GM12875 (cell line): ENCODE measurements at regions not wholly inside any gene's neighbourhood (a gene's known extent, or its start where the extent isn't known, plus 50 kb on each side); places are given as distances from the start of the nearest gene placed in this dataset.

Experiments used
- H3K4me3 ChIP-seq: one replicate; pipeline ENCODE4 v1.5.1; 2011; ENCODE audit warnings: low read depth, low read length, control low read depth
- CTCF ChIP-seq: IDR thresholded peaks from 2 replicates; pipeline ENCODE4 v1.5.1; 2011; ENCODE audit warnings: low read depth, mild to moderate bottlenecking, control low read depth, inconsistent platforms, low read length, moderate library complexity, borderline replicate concordance; ENCODE audit not compliant: insufficient read depth

DNA sequence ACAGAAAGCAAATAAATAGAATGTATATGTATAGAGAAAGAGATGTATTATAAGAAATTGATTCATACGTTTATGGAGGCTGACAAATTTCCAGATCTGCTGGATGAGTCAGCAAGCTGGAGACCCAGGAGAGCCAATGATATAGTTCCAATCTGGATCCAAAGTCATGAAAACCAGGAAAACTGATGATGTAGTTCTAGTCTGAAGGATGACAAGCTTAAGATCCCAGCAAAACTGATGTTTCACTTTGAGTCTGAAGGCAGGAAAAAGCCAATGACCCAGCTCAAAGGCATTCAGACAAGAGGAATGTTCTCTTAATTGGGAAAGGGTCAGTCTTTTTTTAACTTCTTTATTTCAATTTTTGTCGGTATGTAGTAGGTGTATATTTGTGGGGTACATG lies 102.6 kb downstream of the LHFPL1 start:
- H3K4me3 ChIP-seq, result no peak overlapping the region
- TF ChIP-seq CTCF, result no peak

DNA sequence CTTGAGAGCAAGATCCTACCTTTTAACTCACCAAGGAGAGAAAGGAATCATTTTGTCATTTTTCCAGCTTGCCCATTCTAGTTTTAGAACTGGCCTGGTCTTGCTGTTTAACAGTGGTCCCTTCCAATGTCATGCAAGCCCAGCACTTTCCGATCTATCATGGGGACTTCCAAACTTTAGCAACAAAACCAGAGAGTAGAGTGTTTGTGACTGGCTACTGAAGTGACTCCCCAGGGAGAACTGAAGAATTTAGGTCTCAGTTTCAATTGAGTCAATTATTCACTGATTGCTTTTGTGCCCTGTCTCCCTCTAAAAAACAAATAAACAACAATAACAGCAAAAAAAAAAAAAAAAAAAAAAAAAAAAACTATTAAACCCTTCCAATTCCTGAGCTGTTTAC lies 108.3 kb downstream of the LHFPL1 start:
- TF ChIP-seq CTCF, result no peak
- H3K4me3 ChIP-seq, result no peak overlapping the region

DNA sequence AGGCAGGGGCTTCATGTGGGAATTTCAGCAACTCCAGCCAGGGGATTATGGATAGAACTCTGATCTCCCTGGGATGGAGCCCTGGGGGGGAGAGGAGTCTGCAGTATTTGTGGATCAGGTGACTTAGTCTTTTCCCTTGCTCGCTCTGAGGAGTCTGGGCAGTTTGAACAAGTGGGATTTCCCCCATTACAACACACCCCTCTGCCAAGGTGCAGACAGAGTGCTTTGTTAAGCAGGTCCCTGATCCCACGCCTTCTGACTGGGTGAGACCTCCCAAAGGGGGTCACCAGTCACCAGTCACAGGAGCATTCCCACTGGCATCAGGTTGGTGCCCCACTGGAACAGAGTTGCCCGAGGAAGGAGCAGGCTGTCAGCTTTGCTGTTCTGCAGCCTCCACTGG lies 123.9 kb downstream of the LHFPL1 start:
- H3K4me3 ChIP-seq, result no peak overlapping the region
- TF ChIP-seq CTCF, result no peak

- TF ChIP-seq CTCF, result no peak
- H3K4me3 ChIP-seq, result no peak overlapping the region
These were observed 134.7 kb downstream of the LHFPL1 start for GRCh38 chrX:112545051-112545450.

DNA sequence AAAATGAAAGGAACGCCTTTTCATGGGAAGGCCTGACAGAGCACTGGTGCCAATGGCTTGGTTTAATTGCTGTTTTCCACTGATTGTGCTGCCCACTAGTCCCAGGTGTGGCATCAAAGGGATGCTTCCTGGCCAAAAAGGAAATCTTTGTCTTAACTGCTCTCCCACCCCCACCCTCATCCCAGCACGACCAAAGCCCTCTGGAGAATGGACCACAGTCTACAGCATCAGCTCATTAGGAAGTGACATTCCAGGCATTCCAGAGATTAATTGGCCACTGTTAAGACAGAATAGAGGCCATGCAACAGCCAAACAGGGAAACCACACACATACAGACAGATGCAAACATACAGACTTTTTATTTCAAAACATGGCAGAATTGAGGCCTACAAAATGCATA lies 143.2 kb downstream of the LHFPL1 start:
- H3K4me3 ChIP-seq, result no peak overlapping the region
- TF ChIP-seq CTCF, result no peak

GRCh38 chrX:112527903-112528302 lies 151.8 kb downstream of the LHFPL1 start:
- no peak overlapping the region for H3K4me3 ChIP-seq
- TF ChIP-seq CTCF, result no peak

- TF ChIP-seq CTCF, result no peak
These were observed 158.1 kb downstream of the LHFPL1 start for GRCh38 chrX:112521676-112522075.

GRCh38 chrX:112520124-112520523 lies 159.6 kb downstream of the LHFPL1 start:
- TF ChIP-seq CTCF, result no peak
- H3K4me3 ChIP-seq, result no peak overlapping the region

More at GRCh38 chrX:112521676-112522075, 158.1 kb downstream of the LHFPL1 start:
- no peak overlapping the region for H3K4me3 ChIP-seq
